ENCODE measurements at regions not wholly inside any gene's neighbourhood (a gene's known extent, or its start where the extent isn't known, plus 50 kb on each side); places are given as distances from the start of the nearest gene placed in this dataset.

GRCh38 chr11:81725701-81726100, 1008.0 kb downstream of the FAM181B start:
- no peak overlapping the region for H2AFZ ChIP-seq (ENCODE audit: control insufficient read depth, low read depth, low read length)
- no peak for FAIRE-seq
- no peaks in the 10 kb centered on the region for H3K4me1 ChIP-seq (ENCODE audit: control insufficient read depth, insufficient read depth, low read length)
- no peak overlapping the region for H3K9ac ChIP-seq (ENCODE audit: control insufficient read depth, insufficient read depth, low read length)
- H3K4me2 ChIP-seq (ENCODE audit: control insufficient read depth, insufficient read depth), result no peak overlapping the region
- DNase-seq (ENCODE audit: low read depth, low spot score), result no peak
- TF ChIP-seq ZNF207 (IDR thresholded peaks at IDR 0.05; ENCODE audit: borderline replicate concordance) (no peak), BCL11A (IDR thresholded peaks at IDR 0.05; ENCODE audit: low read depth, low read length) (no peak), NR2C2 (IDR thresholded peaks at IDR 0.05; ENCODE audit: borderline replicate concordance, control insufficient read depth, insufficient read length, low read depth) (no peak), ZBTB33 (IDR thresholded peaks at IDR 0.05) (no peak), SUZ12 (IDR thresholded peaks at IDR 0.05; ENCODE audit: unreplicated experiment) (no peak), ASH2L (IDR thresholded peaks at IDR 0.05; ENCODE audit: borderline replicate concordance, low read depth) (no peak), SREBF2 (IDR thresholded peaks at IDR 0.05; ENCODE audit: low read length) (no peak), EED (IDR thresholded peaks at IDR 0.05; ENCODE audit: low read depth) (no peak), CUX1 (IDR thresholded peaks at IDR 0.05; ENCODE audit: insufficient replicate concordance, low read depth, low read length) (no peak), KDM1A (IDR thresholded peaks at IDR 0.05; ENCODE audit: borderline replicate concordance) (no peak), SKIL (IDR thresholded peaks at IDR 0.05; ENCODE audit: low read depth, poor library complexity, severe bottlenecking) (no peak)
- BruUV-seq (replicated peaks), result no TSS peak
- no peak overlapping the region for H3K27ac ChIP-seq (ENCODE audit: control insufficient read depth, insufficient read depth)
- no peaks in the 10 kb centered on the region; the same call in 2 of the 3 replicates for H3K9me3 ChIP-seq (replicated peaks; ENCODE audit: control insufficient read depth, insufficient read depth, low read length)
- ChIA-PET CTCF (no interaction called here), POLR2A (no interaction called here), RAD21 (ENCODE audit: unreplicated experiment) (no interaction called here), SMC1A (ENCODE audit: uncharacterized antibody, unreplicated experiment) (no interaction called here)
- no peaks in the 10 kb centered on the region for H3K36me3 ChIP-seq (ENCODE audit: control insufficient read depth in 2 of 2, insufficient read depth in 2 of 2, low read length in 1 of 2)
- WGBS (ENCODE audit: insufficient coverage, insufficient replicate concordance, low lambda C conversion rate, missing lambda C conversion rate), result 29% methylated on average over 3 of the region's 3 CpGs
- intact Hi-C loops (cut with micrococcal nuclease; ENCODE audit: unreplicated experiment), result no loop called here
- no peaks in the 10 kb centered on the region for H3K79me2 ChIP-seq (ENCODE audit: control insufficient read depth, insufficient read depth, low read length)
- H3K4me3 ChIP-seq, result no peak overlapping the region
- no peaks in the 10 kb centered on the region for H3K27me3 ChIP-seq (replicated peaks in 1 of 2; ENCODE audit: control insufficient read depth in 2 of 2, insufficient read depth in 2 of 2, low read length in 1 of 2)
- no peaks in the 10 kb centered on the region for H4K20me1 ChIP-seq (ENCODE audit: control insufficient read depth, insufficient read depth)
- ATAC-seq, result no peak
- in situ Hi-C loops (cut with MboI), result no loop called here
